Colonic mucosa (tissue), 4 donors: ENCODE measurements at regions not wholly inside any gene's neighbourhood (a gene's known extent, or its start where the extent isn't known, plus 50 kb on each side); places are given as distances from the start of the nearest gene placed in this dataset.

ENCODE experiments used
- DNase-seq: peaks from one replicate; pipeline ENCODE4 v3.0.0-alpha.2; 2020
- H3K27ac ChIP-seq: fragments of 200-600 bp; one replicate; pipeline ENCODE4 v1.8.0; 2021
- H3K27me3 ChIP-seq: fragments of 200-600 bp; one replicate; pipeline ENCODE4 v1.8.0; 2021
- H3K36me3 ChIP-seq: fragments of 200-600 bp; one replicate; pipeline ENCODE4 v1.8.0; 2021
- H3K4me1 ChIP-seq: fragments of 200-600 bp; one replicate; pipeline ENCODE4 v1.8.0; 2021; ENCODE audit warnings: mild to moderate bottlenecking
- H3K4me3 ChIP-seq: fragments of 200-600 bp; one replicate; pipeline ENCODE4 v1.8.0; 2021
- H3K9ac ChIP-seq, 2 donors: one replicate each; pipeline ENCODE4 v1.7.0; 2013; ENCODE audit warnings: control low read depth in 2 of 2, low read depth in 2 of 2, low read length in 2 of 2
- H3K9me3 ChIP-seq: fragments of 200-600 bp; one replicate; pipeline ENCODE4 v1.8.0; 2021
- intact Hi-C: fragments of 100-400 bp; cut with DNase I; formaldehyde crosslinking; loops from one replicate; pipeline ENCODE4 v1.14.1; 2022
- TF ChIP-seq, protein P1 (sequence below): fragments of 200-600 bp; IDR thresholded peaks from one replicate; pipeline ENCODE4 v1.8.0; 2022; ENCODE audit warnings: antibody characterized with exemption, mild to moderate bottlenecking
- donor health status: healthy.
- donor health status: DM: no; HTN: no; CAD: no.
- donor health status: DM: no; HTN: no; CAD: no.

DNA sequence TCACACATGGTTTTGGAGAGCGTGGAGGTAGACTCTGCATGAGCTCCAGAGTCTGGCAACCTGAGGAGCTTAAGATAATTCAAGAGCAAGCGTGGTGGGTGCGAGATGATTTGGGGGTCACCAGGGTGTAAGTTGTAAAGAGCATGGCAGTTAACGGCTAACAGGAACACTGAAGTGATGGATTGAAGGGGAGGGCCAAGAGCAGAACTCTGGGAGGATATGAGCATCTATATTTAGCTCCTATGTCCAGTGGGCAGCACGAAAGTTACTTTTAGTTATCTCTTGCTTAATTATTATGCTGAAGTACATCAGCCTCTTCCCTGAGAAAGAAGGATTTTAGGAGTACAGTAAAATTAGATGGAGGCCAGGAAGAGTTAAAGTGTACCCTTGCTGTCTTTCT, 231.9 kb upstream of the HAND2 start:
- no peak for DNase-seq
- H3K36me3 ChIP-seq, result no peaks in the 10 kb centered on the region
- no peaks in the 10 kb centered on the region for H3K4me1 ChIP-seq
- no peaks in the 10 kb centered on the region for H3K27me3 ChIP-seq
- TF ChIP-seq, protein P1, sequence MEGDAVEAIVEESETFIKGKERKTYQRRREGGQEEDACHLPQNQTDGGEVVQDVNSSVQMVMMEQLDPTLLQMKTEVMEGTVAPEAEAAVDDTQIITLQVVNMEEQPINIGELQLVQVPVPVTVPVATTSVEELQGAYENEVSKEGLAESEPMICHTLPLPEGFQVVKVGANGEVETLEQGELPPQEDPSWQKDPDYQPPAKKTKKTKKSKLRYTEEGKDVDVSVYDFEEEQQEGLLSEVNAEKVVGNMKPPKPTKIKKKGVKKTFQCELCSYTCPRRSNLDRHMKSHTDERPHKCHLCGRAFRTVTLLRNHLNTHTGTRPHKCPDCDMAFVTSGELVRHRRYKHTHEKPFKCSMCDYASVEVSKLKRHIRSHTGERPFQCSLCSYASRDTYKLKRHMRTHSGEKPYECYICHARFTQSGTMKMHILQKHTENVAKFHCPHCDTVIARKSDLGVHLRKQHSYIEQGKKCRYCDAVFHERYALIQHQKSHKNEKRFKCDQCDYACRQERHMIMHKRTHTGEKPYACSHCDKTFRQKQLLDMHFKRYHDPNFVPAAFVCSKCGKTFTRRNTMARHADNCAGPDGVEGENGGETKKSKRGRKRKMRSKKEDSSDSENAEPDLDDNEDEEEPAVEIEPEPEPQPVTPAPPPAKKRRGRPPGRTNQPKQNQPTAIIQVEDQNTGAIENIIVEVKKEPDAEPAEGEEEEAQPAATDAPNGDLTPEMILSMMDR, result no peak
- H3K4me3 ChIP-seq, result no peak overlapping the region
- H3K27ac ChIP-seq, result no peak overlapping the region
- intact Hi-C loops, result no loop called here
- no peak overlapping the region for H3K9ac ChIP-seq
- no peaks in the 10 kb centered on the region for H3K9me3 ChIP-seq

DNA sequence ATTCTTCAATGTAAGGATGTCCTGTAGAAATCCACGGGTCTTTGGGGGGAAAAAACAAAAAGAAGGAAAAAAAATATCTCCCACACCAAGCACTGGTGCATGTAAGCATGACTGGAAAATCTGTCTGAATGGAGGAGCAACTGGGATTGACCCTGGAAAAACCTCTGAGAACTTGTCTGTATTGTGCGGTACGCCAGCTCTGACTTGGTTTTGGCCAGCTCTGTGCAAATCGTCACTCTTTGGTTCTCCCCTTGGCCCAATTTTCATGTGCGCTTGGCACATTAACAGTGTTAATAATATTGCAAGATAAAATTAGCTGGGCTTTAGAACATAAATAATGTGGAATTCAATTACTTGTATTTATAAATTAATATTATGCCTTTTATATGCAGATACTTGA, 231.2 kb upstream of the HAND2 start:
- Histone ChIP-seq H3K4me3 (no peak overlapping the region), H3K9me3 (no peaks in the 10 kb centered on the region), H3K4me1 (no peaks in the 10 kb centered on the region), H3K27ac (no peak overlapping the region), H3K27me3 (no peaks in the 10 kb centered on the region), H3K9ac (no peak overlapping the region), H3K36me3 (no peaks in the 10 kb centered on the region)
- TF ChIP-seq, protein P1, result no peak
- intact Hi-C loops, result no loop called here
- DNase-seq, result no peak

DNA sequence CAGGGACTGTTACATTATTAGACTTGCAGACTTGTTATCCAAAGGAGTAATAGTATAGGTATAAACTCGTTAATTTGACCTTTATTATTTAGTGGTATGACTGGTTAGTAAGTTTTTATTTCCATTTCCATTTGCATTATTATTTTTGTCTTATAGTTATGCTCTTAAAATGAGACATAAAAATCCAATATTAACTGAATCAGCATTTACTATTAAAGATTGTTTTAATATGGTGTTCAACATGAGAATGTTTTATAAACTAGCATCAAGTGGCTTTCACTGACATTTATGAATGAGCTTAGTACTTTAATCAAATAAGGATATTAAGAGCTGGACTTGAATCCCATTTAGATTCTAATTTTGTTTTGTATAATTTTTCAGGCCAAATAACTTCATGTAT, 228.1 kb upstream of the HAND2 start:
- no peak for DNase-seq
- Histone ChIP-seq H3K4me1 (no peaks in the 10 kb centered on the region), H3K4me3 (no peak overlapping the region), H3K27ac (no peak overlapping the region), H3K27me3 (no peaks in the 10 kb centered on the region), H3K9ac (no peak overlapping the region), H3K9me3 (no peaks in the 10 kb centered on the region), H3K36me3 (no peaks in the 10 kb centered on the region)
- intact Hi-C loops, result loop anchor here (10.0 kb wide), 1 partner anchor 333 kb away; no protein-coding TSS in a partner anchor
- TF ChIP-seq, protein P1, result no peak

DNA sequence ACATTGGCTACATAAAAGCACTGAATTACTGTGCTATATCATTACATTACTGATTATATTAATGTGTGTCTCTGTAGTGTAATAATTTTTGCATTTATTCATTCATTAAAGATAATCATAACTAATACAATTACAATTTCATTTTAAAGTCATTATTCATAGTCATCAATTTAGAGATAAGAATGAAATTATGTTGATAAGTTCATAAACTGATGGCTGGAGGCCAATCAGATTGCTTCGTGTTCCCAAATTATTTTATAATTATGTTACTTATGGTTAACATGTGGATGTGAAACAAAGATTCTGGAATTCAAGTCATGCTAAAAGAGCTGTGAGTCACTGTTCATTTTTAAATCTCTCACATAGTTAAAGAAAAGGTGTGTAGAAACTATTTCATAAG, 223.4 kb upstream of the HAND2 start:
- no peak for DNase-seq
- Histone ChIP-seq H3K36me3 (no peaks in the 10 kb centered on the region), H3K4me1 (no peaks in the 10 kb centered on the region), H3K9ac (no peak overlapping the region), H3K4me3 (no peak overlapping the region), H3K9me3 (no peaks in the 10 kb centered on the region), H3K27ac (no peak overlapping the region), H3K27me3 (no peaks in the 10 kb centered on the region)
- TF ChIP-seq, protein P1, result no peak
- intact Hi-C loops, result loop anchor here (10.0 kb wide), 1 partner anchor 329 kb away; no protein-coding TSS in a partner anchor

DNA sequence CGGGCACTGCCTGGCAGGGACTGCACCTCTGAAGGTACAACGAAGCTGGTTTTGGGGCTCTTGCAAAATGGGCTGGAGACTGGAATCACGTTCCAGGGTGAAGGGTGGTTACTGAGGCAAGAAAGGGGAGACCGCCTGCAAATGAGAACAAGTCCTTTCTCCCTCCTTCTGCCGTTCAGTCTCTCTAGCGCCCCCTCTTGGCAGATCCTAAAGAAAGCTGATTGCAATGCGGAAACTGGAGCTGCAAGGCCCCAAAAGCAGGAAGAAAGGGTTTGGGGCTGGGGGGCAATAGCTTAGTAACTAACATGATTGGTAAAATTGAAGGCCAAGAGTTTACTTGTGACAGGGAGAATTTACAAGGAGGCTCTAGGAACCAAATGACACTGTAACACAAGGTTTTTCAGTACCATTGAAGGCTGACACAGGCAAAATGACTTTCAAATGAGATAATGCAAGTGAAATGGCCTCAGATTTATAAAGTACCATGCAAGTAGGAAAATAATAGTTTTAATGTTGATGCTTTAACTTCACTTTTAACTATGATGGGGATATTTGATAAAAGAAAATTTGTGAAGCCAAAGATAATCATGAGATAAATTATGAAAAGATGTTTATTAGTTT, 222.7 kb upstream of the HAND2 start:
- H3K27me3 ChIP-seq, result no peaks in the 10 kb centered on the region
- no peak overlapping the region for H3K4me3 ChIP-seq
- intact Hi-C loops, result loop anchor here (10.0 kb wide), 1 partner anchor 328 kb away; no protein-coding TSS in a partner anchor
- H3K9ac ChIP-seq, result no peak overlapping the region
- TF ChIP-seq, protein P1, result no peak
- peak; percentile 43 for DNase-seq
- no peaks in the 10 kb centered on the region for H3K4me1 ChIP-seq
- no peak overlapping the region for H3K27ac ChIP-seq
- H3K9me3 ChIP-seq, result no peaks in the 10 kb centered on the region
- no peaks in the 10 kb centered on the region for H3K36me3 ChIP-seq
